Sigmoid colon (tissue), 6 donors: ENCODE measurements at regions not wholly inside any gene's neighbourhood (a gene's known extent, or its start where the extent isn't known, plus 50 kb on each side); places are given as distances from the start of the nearest gene placed in this dataset.

Experiments
- DNase-seq: peaks from one replicate; pipeline ENCODE4 v3.0.0-alpha.2; 2019
- H3K27ac ChIP-seq, 4 donors: fragments of 200-600 bp; sonication (generic); one replicate each; pipeline ENCODE4 v1.5.1; 2016 to 2019; ENCODE audit warnings: mild to moderate bottlenecking in 1 of 4
- H3K27me3 ChIP-seq, 3 donors: fragments of 200-600 bp; sonication (generic); one replicate each; pipeline ENCODE4 v1.5.1; 2019; ENCODE audit warnings: mild to moderate bottlenecking in 1 of 3
- H3K36me3 ChIP-seq, 4 donors: fragments of 200-600 bp; sonication (generic); one replicate each; pipeline ENCODE4 v1.5.1; 2016 to 2019
- H3K4me1 ChIP-seq, 4 donors: fragments of 200-600 bp; sonication (generic); one replicate each; pipeline ENCODE4 v1.5.1; 2017 to 2019
- H3K4me3 ChIP-seq, 4 donors: fragments of 200-600 bp; sonication (generic); one replicate each; pipeline ENCODE4 v1.5.1; 2017 to 2019; ENCODE audit warnings: mild to moderate bottlenecking in 2 of 4, moderate library complexity in 1 of 4
- H3K9me3 ChIP-seq, 4 donors: fragments of 200-600 bp in 3 of 4; sonication (generic) in 3 of 4; one replicate each; pipeline versions ENCODE4 v1.5.1 to v1.6.1; 2013 to 2019
- CTCF ChIP-seq, 4 experiments: fragments of 450-650 bp in 3 of 4; fragments of 200-600 bp in 1 of 4; IDR thresholded peaks; one replicate each; pipeline ENCODE4 v1.5.1; 2016 to 2019; ENCODE audit warnings: antibody characterized with exemption in 4 of 4, mild to moderate bottlenecking in 3 of 4, moderate library complexity in 2 of 4
- EP300 ChIP-seq, 4 donors: sonication (generic); formaldehyde crosslinking; IDR thresholded peaks; one replicate each; pipeline ENCODE4 v1.6.1; 2017; ENCODE audit warnings: antibody characterized with exemption in 4 of 4
- POLR2A ChIP-seq, 2 donors: fragments of 450-650 bp; IDR thresholded peaks; one replicate each; pipeline ENCODE4 v1.6.1; 2016; ENCODE audit warnings: antibody characterized with exemption in 2 of 2, mild to moderate bottlenecking in 2 of 2, moderate library complexity in 2 of 2
- POLR2AphosphoS5 ChIP-seq, 4 donors: sonication (generic); formaldehyde crosslinking; IDR thresholded peaks; one replicate each; pipeline ENCODE4 v1.6.1; 2017; ENCODE audit warnings: antibody characterized with exemption in 4 of 4
- WGBS, 2 donors: extraction: QIAGEN DNeasy Blood & Tissue Kit; methylation state at CpG; one replicate each; pipeline ENCODE4 v1.1.7; 2013; 5-methylcytosine and 5-hydroxymethylcytosine counted together
- intact Hi-C: fragments of 100-400 bp; cut with DNase I; formaldehyde crosslinking; loops from one replicate; pipeline ENCODE4 v1.15.1; 2023
- donor health status: healthy with polysubstance abuse.
- donor health status: healthy.

- no peak for TF ChIP-seq CTCF (IDR thresholded peaks at IDR 0.05)
- TF ChIP-seq POLR2A (IDR thresholded peaks at IDR 0.05): no peak
- TF ChIP-seq EP300 (IDR thresholded peaks at IDR 0.05): no peak
- no peak for TF ChIP-seq POLR2AphosphoS5 (IDR thresholded peaks at IDR 0.05)
- Histone ChIP-seq H3K4me1 (no peaks in the 10 kb centered on the region), H3K27me3 (no peaks in the 10 kb centered on the region), H3K36me3 (no peaks in the 10 kb centered on the region), H3K9me3 (peaks cover 0 to 2% (median 0%) of the 10 kb centered on the region in 4 donors), H3K4me3 (no peak overlapping the region), H3K27ac (no peak overlapping the region)
- intact Hi-C loops: no loop called here
- WGBS, 2 donors: 77 to 87% methylated on average over 3 of the region's 3 CpGs
- no peak for DNase-seq
Measured at GRCh38 chr14:86626530-86626929, 1096.6 kb downstream of the FLRT2 start.

GRCh38 chr14:86625637-86626036 lies 1095.7 kb downstream of the FLRT2 start:
- H3K4me1 ChIP-seq: no peaks in the 10 kb centered on the region
- no peak overlapping the region for H3K4me3 ChIP-seq
- H3K27me3 ChIP-seq: no peaks in the 10 kb centered on the region
- TF ChIP-seq POLR2A (IDR thresholded peaks at IDR 0.05): no peak
- TF ChIP-seq POLR2AphosphoS5 (IDR thresholded peaks at IDR 0.05): no peak
- no peak for TF ChIP-seq CTCF (IDR thresholded peaks at IDR 0.05)
- no peak for TF ChIP-seq EP300 (IDR thresholded peaks at IDR 0.05)
- no peak overlapping the region for H3K27ac ChIP-seq
- intact Hi-C loops: no loop called here
- no peak for DNase-seq
- no peaks in the 10 kb centered on the region for H3K36me3 ChIP-seq
- peaks cover 0 to 2% (median 0%) of the 10 kb centered on the region in 4 donors for H3K9me3 ChIP-seq

- H3K4me1 ChIP-seq: no peaks in the 10 kb centered on the region
- no peaks in the 10 kb centered on the region for H3K9me3 ChIP-seq
- no peaks in the 10 kb centered on the region for H3K36me3 ChIP-seq
- intact Hi-C loops: no loop called here
- DNase-seq: no peak
- no peak overlapping the region for H3K27ac ChIP-seq
- H3K4me3 ChIP-seq: no peak overlapping the region
- no peaks in the 10 kb centered on the region for H3K27me3 ChIP-seq
- TF ChIP-seq POLR2AphosphoS5 (IDR thresholded peaks at IDR 0.05): no peak
- TF ChIP-seq CTCF (IDR thresholded peaks at IDR 0.05): no peak
- TF ChIP-seq POLR2A (IDR thresholded peaks at IDR 0.05): no peak
- no peak for TF ChIP-seq EP300 (IDR thresholded peaks at IDR 0.05)
- 63 to 65% methylated on average over 2 of the region's 2 CpGs for WGBS, 2 donors
Measured at GRCh38 chr14:86619726-86620125, 1089.8 kb downstream of the FLRT2 start.

GRCh38 chr14:86613786-86614185 lies 1083.8 kb downstream of the FLRT2 start:
- no peaks in the 10 kb centered on the region for H3K27me3 ChIP-seq
- intact Hi-C loops: no loop called here
- H3K36me3 ChIP-seq: no peaks in the 10 kb centered on the region
- TF ChIP-seq CTCF (IDR thresholded peaks at IDR 0.05) (no peak), POLR2AphosphoS5 (IDR thresholded peaks at IDR 0.05) (no peak), POLR2A (IDR thresholded peaks at IDR 0.05) (no peak), EP300 (IDR thresholded peaks at IDR 0.05) (no peak)
- no peaks in the 10 kb centered on the region for H3K9me3 ChIP-seq
- no peaks in the 10 kb centered on the region for H3K4me1 ChIP-seq
- no peak overlapping the region for H3K4me3 ChIP-seq
- 26 to 52% methylated on average over 1 of the region's 1 CpG for WGBS, 2 donors
- DNase-seq: no peak
- H3K27ac ChIP-seq: no peak overlapping the region

- Histone ChIP-seq H3K27ac (no peak overlapping the region), H3K27me3 (no peaks in the 10 kb centered on the region), H3K9me3 (no peaks in the 10 kb centered on the region), H3K4me1 (no peaks in the 10 kb centered on the region), H3K4me3 (no peak overlapping the region), H3K36me3 (no peaks in the 10 kb centered on the region)
- no peak for DNase-seq
- TF ChIP-seq POLR2AphosphoS5 (IDR thresholded peaks at IDR 0.05): no peak
- TF ChIP-seq CTCF (IDR thresholded peaks at IDR 0.05): no peak
- no peak for TF ChIP-seq POLR2A (IDR thresholded peaks at IDR 0.05)
- no peak for TF ChIP-seq EP300 (IDR thresholded peaks at IDR 0.05)
- intact Hi-C loops: no loop called here
- WGBS, 2 donors: 85 to 92% methylated on average over 3 of the region's 3 CpGs
Measured at GRCh38 chr14:86613126-86613525, 1083.2 kb downstream of the FLRT2 start.
